Upper lobe of right lung (tissue), 1 donor: ENCODE measurements at regions not wholly inside any gene's neighbourhood (a gene's known extent, or its start where the extent isn't known, plus 50 kb on each side); places are given as distances from the start of the nearest gene placed in this dataset.
"Not testable (repeated sequence)": the region's sequence is repeated elsewhere in the genome, so short reads cannot be mapped to it uniquely, and the experiment has no call there.

ENCODE experiments used
- ATAC-seq: fragments of 200-7000 bp; cut with Tn5 transposase; one replicate; pipeline ENCODE4 v1.9.1; 2020; ENCODE audit warnings: mild to moderate bottlenecking, moderate library complexity
- DNase-seq: peaks from one replicate; pipeline ENCODE4 v3.0.0-alpha.2; 2020
- H3K27ac ChIP-seq: fragments of 200-600 bp; one replicate; pipeline ENCODE4 v1.8.0; 2022
- H3K27me3 ChIP-seq: fragments of 200-600 bp; one replicate; pipeline ENCODE4 v1.8.0; 2022; ENCODE audit warnings: mild to moderate bottlenecking
- H3K36me3 ChIP-seq: fragments of 200-600 bp; one replicate; pipeline ENCODE4 v1.8.0; 2022
- H3K4me1 ChIP-seq: fragments of 200-600 bp; one replicate; pipeline ENCODE4 v1.8.0; 2022
- H3K4me3 ChIP-seq: fragments of 200-600 bp; one replicate; pipeline ENCODE4 v1.8.0; 2022; ENCODE audit warnings: mild to moderate bottlenecking
- H3K9me3 ChIP-seq: fragments of 200-600 bp; one replicate; pipeline ENCODE4 v1.8.0; 2022
- intact Hi-C: fragments of 100-400 bp; cut with DNase I; formaldehyde crosslinking; loops from one replicate; pipeline ENCODE4 v1.11.0; 2022
- TF ChIP-seq, protein P1 (sequence below): fragments of 200-600 bp; IDR thresholded peaks from one replicate; pipeline ENCODE4 v1.8.0; 2022; ENCODE audit warnings: antibody characterized with exemption
- donor health status: DM: no; HTN: yes; CAD: no; lungs with severe emphysema.

DNA sequence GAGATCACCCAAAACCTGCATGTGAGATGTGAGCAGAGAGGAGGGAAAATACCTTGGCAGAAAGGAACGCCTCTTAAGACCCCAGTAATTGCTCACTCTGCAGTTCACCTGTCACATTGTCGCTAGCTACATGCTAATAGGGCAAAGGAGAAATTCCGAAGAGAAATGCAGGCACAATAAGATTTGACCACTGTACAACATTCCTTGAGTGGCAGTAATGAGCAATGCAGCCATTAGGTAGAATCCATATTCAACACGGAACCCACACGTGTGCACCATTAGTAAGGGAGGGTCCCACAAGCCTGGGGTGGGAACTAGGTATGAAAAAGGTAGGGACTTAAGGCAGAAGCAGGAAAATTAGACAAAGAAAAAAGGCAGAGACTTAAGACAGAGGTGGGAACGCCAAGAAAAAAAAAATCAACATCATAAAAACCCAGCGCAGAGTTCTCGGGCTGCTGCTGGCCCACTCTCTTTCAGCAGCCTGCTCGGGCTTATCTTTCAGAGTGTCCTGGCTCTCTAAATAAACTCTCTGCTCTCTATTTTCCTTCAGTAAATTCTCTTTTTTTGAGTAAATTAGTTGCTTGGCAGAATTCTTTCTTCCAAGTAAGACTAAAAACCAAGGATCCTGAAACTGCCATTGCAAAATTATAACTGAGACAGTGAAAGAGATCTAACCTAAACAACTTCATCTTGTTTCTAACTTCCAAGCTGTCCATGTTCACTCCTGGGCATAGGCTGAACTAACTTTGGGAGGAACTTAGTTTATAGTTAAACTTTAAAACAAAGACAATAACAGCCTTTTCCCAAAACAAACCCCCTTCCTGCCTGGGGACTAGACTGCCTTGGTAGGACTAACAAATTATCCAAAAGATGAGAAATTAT lies 116.5 kb downstream of the CD24 start:
- ATAC-seq (no peak), DNase-seq (no peak)
- TF ChIP-seq, protein P1, sequence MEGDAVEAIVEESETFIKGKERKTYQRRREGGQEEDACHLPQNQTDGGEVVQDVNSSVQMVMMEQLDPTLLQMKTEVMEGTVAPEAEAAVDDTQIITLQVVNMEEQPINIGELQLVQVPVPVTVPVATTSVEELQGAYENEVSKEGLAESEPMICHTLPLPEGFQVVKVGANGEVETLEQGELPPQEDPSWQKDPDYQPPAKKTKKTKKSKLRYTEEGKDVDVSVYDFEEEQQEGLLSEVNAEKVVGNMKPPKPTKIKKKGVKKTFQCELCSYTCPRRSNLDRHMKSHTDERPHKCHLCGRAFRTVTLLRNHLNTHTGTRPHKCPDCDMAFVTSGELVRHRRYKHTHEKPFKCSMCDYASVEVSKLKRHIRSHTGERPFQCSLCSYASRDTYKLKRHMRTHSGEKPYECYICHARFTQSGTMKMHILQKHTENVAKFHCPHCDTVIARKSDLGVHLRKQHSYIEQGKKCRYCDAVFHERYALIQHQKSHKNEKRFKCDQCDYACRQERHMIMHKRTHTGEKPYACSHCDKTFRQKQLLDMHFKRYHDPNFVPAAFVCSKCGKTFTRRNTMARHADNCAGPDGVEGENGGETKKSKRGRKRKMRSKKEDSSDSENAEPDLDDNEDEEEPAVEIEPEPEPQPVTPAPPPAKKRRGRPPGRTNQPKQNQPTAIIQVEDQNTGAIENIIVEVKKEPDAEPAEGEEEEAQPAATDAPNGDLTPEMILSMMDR: no peak
- intact Hi-C loops: no loop called here
- Histone ChIP-seq H3K9me3 (no peaks in the 10 kb centered on the region), H3K36me3 (no peaks in the 10 kb centered on the region), H3K27ac (no peak overlapping the region), H3K4me1 (no peaks in the 10 kb centered on the region), H3K27me3 (no peaks in the 10 kb centered on the region), H3K4me3 (no peak overlapping the region)

DNA sequence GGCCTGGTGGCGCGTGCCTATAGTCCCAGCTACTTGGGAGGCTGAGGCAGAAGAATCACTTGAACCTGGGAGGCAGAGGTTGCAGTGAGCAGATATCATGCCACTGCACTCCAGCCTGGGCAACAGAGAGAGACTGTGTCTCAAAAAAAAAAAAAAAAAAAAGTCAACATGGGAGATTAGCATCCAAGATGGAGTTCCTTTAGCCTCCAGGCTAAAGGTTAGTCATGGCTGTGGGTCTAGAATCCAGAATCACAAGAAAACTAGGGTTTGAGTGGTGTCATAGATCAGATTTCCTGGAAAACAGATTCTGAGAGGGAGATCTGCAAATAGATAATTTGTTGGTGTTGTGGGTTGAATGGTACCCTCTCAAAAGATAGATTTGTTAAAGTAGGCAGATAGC lies 117.2 kb downstream of the CD24 start:
- H3K36me3 ChIP-seq, ATAC-seq, H3K4me1 ChIP-seq, H3K9me3 ChIP-seq, intact Hi-C loops, H3K27ac ChIP-seq, DNase-seq, H3K27me3 ChIP-seq, H3K4me3 ChIP-seq: not testable (repeated sequence)

DNA sequence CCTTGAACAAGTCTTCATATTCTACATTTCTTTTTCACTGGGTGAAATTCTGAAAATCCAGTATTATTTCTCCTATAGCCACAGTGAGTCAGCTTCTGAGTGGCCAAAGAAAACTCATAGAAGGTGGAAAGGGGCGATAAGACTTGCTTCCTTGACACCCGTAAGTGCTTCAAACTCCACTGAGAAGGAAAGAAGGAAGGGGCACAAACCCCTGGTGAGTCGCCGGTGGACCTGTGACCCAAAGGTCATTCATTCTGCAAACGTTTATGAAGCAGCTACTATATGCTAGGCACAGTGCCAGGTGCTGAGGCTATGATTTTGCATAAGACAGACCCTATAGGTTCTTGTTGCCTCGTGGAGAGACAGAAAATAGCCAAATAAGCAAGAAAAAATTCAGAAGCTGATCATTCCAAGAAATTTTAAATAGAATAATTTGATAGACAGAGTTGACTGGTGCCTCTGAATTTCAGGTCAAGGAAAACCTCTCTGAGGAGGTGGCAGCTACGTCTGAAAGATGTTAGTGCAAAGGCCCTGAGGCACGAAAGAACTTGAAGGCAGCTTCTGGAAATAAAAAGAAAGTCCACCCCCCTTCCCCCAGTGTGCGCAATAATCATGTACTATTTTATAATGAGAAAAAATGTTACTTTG lies 118.2 kb downstream of the CD24 start:
- no peak for DNase-seq
- Histone ChIP-seq H3K4me3 (no peak overlapping the region), H3K4me1 (no peaks in the 10 kb centered on the region), H3K27ac (no peak overlapping the region), H3K36me3 (no peaks in the 10 kb centered on the region), H3K9me3 (no peaks in the 10 kb centered on the region), H3K27me3 (no peaks in the 10 kb centered on the region)
- no peak for ATAC-seq
- intact Hi-C loops: no loop called here
- TF ChIP-seq, protein P1: no peak

- H3K4me3 ChIP-seq: no peak overlapping the region
- ATAC-seq (no peak), DNase-seq (no peak)
- TF ChIP-seq, protein P1: no peak
- no peaks in the 10 kb centered on the region for H3K4me1 ChIP-seq
- H3K27me3 ChIP-seq: no peaks in the 10 kb centered on the region
- no peaks in the 10 kb centered on the region for H3K9me3 ChIP-seq
- intact Hi-C loops: no loop called here
- no peak overlapping the region for H3K27ac ChIP-seq
- no peaks in the 10 kb centered on the region for H3K36me3 ChIP-seq
Measured at GRCh38 chr6:106855117-106855516, 119.4 kb downstream of the CD24 start.

- intact Hi-C loops: no loop called here
- no peaks in the 10 kb centered on the region for H3K9me3 ChIP-seq
- no peaks in the 10 kb centered on the region for H3K36me3 ChIP-seq
- no peak overlapping the region for H3K27ac ChIP-seq
- TF ChIP-seq, protein P1: no peak
- H3K27me3 ChIP-seq: no peaks in the 10 kb centered on the region
- no peaks in the 10 kb centered on the region for H3K4me1 ChIP-seq
- no peak overlapping the region for H3K4me3 ChIP-seq
- DNase-seq (no peak), ATAC-seq (no peak)
Measured at GRCh38 chr6:106849676-106850332, 124.7 kb downstream of the CD24 start.

DNA sequence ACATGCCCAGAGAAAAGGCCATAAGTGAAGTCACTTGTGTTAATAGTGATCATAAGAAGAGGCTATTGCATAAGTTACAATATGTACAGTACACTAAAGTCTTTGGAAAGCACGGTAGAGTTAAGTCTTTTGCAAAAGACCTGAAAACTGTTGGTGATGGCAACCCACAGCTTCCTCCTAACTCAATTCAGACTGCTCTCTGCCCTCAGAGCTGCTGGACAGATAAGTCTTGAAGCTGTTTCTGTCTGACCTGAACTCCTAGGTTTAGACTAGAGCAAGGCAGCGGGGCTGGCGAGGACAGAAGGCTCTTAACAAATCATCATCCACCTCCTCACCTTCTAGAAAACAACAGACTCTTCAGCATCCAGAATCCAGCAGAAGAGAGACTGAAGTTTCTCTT lies 125.4 kb downstream of the CD24 start:
- TF ChIP-seq, protein P1: no peak
- H3K27ac ChIP-seq: no peak overlapping the region
- ATAC-seq (no peak), DNase-seq (no peak)
- H3K4me3 ChIP-seq: no peak overlapping the region
- H3K27me3 ChIP-seq: no peaks in the 10 kb centered on the region
- no peaks in the 10 kb centered on the region for H3K9me3 ChIP-seq
- H3K36me3 ChIP-seq: no peaks in the 10 kb centered on the region
- no peaks in the 10 kb centered on the region for H3K4me1 ChIP-seq
- intact Hi-C loops: no loop called here
